SK-N-MC (cell line): ENCODE measurements at regions not wholly inside any gene's neighbourhood (a gene's known extent, or its start where the extent isn't known, plus 50 kb on each side); places are given as distances from the start of the nearest gene placed in this dataset.

Experiments
- DNase-seq: peaks from one replicate; pipeline ENCODE4 v3.0.0-alpha.2; 2011; ENCODE audit warnings: low read depth, low spot score
- H3K27ac ChIP-seq: fragments of 200-600 bp; sonication (generic); 2 replicates; pipeline ENCODE4 v1.5.1; 2016; ENCODE audit warnings: mixed run types
- H3K36me3 ChIP-seq: fragments of 200-600 bp; sonication (generic); 2 replicates; pipeline ENCODE4 v1.6.1; 2017; ENCODE audit warnings: antibody characterized with exemption, low read length, mixed read lengths; ENCODE audit not compliant: insufficient read depth
- H3K4me3 ChIP-seq: fragments of 200-600 bp; sonication (generic); 2 replicates; pipeline ENCODE4 v1.5.1; 2016
- H3K9ac ChIP-seq: fragments of 200-600 bp; sonication (generic); 2 replicates; pipeline ENCODE4 v1.8.0; 2017; ENCODE audit warnings: mixed run types, mixed read lengths; ENCODE audit not compliant: insufficient read length
- H3K9me3 ChIP-seq: fragments of 200-600 bp; sonication (generic); 2 replicates; pipeline ENCODE4 v1.6.1; 2017; ENCODE audit warnings: low read depth, mild to moderate bottlenecking, antibody characterized with exemption, low read length, moderate library complexity, mixed read lengths
- EZH2 ChIP-seq: fragments of 200-600 bp; sonication (generic); IDR thresholded peaks from one replicate; pipeline ENCODE4 v1.6.1; 2017; ENCODE audit warnings: antibody characterized with exemption
- FOXP2 ChIP-seq: optimal IDR thresholded peaks from 2 replicates; pipeline ENCODE3; 2011; ENCODE audit warnings: mild to moderate bottlenecking, moderate library complexity; ENCODE audit not compliant: insufficient read depth; ENCODE audit errors: extremely low read length, control extremely low read depth
- POLR2AphosphoS5 ChIP-seq: IDR thresholded peaks from 2 replicates; pipeline ENCODE4 v1.6.1; 2012; ENCODE audit warnings: mild to moderate bottlenecking, low read depth, low read length, borderline replicate concordance

DNA sequence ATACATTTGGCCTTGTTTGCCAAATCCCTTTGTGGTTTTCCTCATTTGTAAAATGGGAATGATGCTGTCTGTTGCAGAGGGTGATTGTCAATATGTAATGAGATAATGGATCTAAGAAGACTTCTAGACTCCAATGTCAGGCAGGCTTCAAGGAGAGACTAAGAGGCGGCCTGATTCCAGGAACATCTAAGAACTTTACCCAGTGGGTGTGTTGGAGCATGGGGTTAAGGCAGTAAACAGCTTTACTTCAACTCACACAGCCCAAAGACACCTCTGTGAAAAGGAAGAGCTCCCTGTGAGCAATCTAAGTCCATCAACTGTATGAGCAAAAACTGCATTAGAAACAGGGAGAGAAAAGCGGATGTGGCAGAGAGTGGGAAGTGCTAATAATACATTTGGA, 560.6 kb downstream of the PDCD6IP start:
- H3K4me3 ChIP-seq, result no peak overlapping the region
- TF ChIP-seq EZH2 (no peak), POLR2AphosphoS5 (no peak), FOXP2 (no peak)

DNA sequence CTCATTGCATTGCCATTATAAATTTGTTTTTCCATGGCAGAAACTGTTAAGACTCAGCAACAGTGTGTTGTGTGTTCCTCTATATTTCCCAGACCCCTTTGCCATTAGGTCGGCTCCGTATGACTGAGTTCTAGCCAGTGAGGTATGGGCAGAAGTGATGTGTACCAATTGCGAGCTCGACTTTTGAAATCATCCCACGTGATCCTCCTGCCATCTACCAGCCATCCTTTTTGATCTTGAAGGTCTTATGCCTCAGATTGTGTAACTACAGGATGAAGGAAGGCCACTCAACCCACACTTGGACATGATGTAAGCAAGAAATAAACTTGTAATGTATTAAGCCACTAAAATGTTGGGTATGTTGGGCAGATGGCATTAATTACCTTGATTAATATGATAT, 562.3 kb downstream of the PDCD6IP start:
- DNase-seq, result no peak
- Histone ChIP-seq H3K27ac (no peak overlapping the region), H3K9ac (no peak overlapping the region), H3K4me3 (no peak overlapping the region), H3K36me3 (no peaks in the 10 kb centered on the region), H3K9me3 (no peaks in the 10 kb centered on the region)
- TF ChIP-seq FOXP2 (no peak), POLR2AphosphoS5 (no peak), EZH2 (no peak)

More for the DNA sequence above, 560.6 kb downstream of the PDCD6IP start:
- DNase-seq, result no peak
- no peak overlapping the region for H3K27ac ChIP-seq
- no peaks in the 10 kb centered on the region for H3K36me3 ChIP-seq
- H3K9ac ChIP-seq, result no peak overlapping the region
- no peaks in the 10 kb centered on the region for H3K9me3 ChIP-seq

DNA sequence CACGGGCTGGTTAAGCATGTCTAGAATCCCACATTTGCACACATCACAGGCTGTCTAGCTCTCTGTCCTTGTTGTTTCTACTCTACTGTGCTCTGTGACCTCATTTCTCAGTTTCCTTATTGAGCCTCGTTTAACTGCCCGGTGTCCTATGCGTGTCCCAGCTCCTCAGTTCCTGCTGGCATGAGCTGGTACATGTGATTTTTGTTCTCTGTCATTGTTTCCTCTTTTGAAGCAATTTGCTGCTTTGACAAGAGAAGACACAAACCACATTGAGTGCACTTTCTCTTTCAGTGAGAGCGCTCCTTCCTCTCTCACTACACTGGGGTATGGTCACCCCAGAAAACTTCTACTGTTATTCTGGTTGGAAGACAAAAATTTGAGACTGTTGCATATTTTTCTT, 563.5 kb downstream of the PDCD6IP start:
- Histone ChIP-seq H3K36me3 (no peaks in the 10 kb centered on the region), H3K27ac (no peak overlapping the region), H3K9ac (no peak overlapping the region), H3K9me3 (no peaks in the 10 kb centered on the region), H3K4me3 (no peak overlapping the region)
- TF ChIP-seq EZH2 (no peak), POLR2AphosphoS5 (no peak), FOXP2 (no peak)
- no peak for DNase-seq

DNA sequence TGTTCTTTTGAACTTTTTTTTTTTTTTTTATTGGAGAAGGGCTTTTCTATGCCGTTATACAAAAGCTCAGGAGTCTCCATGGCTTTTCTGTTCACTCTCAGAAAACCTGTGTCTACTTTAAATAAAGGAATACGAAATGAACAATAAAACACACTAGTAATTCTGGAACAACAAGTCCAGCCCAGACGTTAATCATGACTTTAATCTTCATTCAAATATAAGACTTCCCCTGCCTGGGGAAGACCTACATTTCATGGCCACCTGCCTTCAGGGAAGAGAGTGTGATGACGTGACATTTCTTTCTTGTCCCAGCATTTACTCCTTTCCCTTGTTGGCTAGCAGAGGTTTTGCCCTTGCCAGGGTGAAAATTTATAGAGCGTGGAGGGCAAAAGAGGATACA, 564.5 kb downstream of the PDCD6IP start:
- Histone ChIP-seq H3K4me3 (no peak overlapping the region), H3K27ac (no peak overlapping the region)

DNA sequence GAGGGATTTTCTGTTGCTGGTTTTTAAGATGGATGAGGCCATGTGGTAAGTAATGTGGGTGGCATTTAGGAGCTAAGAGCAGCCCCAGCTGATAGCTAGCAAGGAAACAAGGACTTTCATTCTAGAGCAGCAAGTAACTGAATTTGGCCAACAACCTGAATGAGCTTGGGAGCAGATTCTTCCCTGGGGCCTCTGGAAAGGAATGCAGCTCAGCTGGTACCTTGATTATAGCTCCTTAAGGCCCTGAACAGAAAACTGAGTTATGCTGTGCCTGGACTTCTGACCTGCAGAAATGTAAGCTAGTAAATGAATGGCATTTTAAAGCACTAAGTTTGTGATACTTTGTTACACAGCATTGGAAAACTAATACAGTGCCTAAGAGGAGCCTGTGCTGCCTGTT, 565.5 kb downstream of the PDCD6IP start:
- Histone ChIP-seq H3K27ac (no peak overlapping the region), H3K36me3 (no peaks in the 10 kb centered on the region), H3K9ac (no peak overlapping the region), H3K9me3 (no peaks in the 10 kb centered on the region), H3K4me3 (no peak overlapping the region)
- no peak for DNase-seq
- TF ChIP-seq EZH2, result no peak

More for the DNA sequence above, 564.5 kb downstream of the PDCD6IP start:
- Histone ChIP-seq H3K9me3 (no peaks in the 10 kb centered on the region), H3K36me3 (no peaks in the 10 kb centered on the region), H3K9ac (no peak overlapping the region)
- DNase-seq, result no peak
- no peak for TF ChIP-seq POLR2AphosphoS5
- no peak for TF ChIP-seq FOXP2
- TF ChIP-seq EZH2, result no peak

DNA sequence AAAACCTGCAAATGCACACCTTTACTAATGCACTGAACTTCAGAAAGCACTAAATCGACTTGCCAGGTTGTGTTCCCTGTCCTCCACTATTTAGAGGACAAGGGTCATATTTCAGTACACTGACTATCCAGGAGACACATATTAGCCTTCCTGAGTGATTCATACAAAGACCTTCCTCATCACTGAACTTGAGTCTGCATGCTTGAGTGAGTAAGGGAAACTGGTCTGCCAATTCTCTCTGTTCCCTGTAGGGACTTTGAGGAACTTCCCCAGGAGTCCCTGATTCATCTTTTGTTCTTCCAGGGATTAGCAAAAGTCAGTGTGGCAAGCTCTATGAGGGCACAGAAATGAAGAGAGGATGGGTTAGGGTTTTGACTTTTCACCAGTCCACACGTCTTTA, 565.9 kb downstream of the PDCD6IP start:
- Histone ChIP-seq H3K36me3 (no peaks in the 10 kb centered on the region), H3K27ac (no peak overlapping the region), H3K9ac (no peak overlapping the region), H3K9me3 (no peaks in the 10 kb centered on the region), H3K4me3 (no peak overlapping the region)
- no peak for TF ChIP-seq POLR2AphosphoS5
- TF ChIP-seq FOXP2, result no peak
- no peak for TF ChIP-seq EZH2
- no peak for DNase-seq

DNA sequence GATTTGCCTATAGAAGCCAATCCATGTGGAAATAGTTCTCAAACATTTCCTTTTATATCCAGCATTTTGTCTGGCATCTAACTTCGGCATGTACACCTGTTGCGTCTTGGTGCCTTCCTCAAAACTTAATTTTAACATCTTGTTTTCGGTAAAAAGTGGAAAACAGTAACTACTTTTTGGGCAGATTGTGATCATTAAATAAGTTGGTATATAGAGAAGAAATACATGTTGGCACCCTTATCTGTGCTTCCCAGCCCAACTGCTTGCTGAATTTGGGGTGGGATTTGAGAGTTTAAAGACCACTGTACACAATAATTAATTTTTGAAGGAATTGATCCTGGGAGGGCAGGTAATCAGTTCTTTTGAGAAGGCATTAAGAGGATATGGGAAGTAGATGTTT, 566.8 kb downstream of the PDCD6IP start:
- TF ChIP-seq FOXP2, result no peak
- TF ChIP-seq POLR2AphosphoS5, result no peak
- no peak for TF ChIP-seq EZH2
- Histone ChIP-seq H3K9me3 (no peaks in the 10 kb centered on the region), H3K9ac (no peak overlapping the region), H3K36me3 (no peaks in the 10 kb centered on the region), H3K4me3 (no peak overlapping the region), H3K27ac (no peak overlapping the region)
- no peak for DNase-seq

DNA sequence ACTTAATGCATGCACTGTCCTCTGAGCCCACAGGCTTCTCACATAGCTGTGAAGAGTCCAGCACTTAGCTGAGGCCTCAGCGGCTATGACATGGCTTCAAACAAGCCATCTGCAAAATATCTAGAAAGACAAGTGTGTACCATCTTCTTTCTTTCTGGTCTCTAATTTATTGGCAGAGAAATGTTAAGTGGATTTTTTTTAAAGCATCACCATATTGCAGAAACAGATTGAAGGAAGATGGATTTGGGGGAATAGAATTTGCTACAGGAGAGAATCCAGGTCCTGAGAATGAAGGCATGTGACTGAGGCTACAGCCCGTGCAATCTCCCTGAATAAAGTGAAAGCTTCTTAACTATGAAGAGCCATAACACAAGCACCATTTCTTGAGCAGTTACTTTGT, 567.3 kb downstream of the PDCD6IP start:
- no peak overlapping the region for H3K4me3 ChIP-seq
- no peak overlapping the region for H3K9ac ChIP-seq
- no peaks in the 10 kb centered on the region for H3K9me3 ChIP-seq
- no peak overlapping the region for H3K27ac ChIP-seq
- DNase-seq, result no peak
- TF ChIP-seq EZH2 (no peak), POLR2AphosphoS5 (no peak), FOXP2 (no peak)
- no peaks in the 10 kb centered on the region for H3K36me3 ChIP-seq

DNA sequence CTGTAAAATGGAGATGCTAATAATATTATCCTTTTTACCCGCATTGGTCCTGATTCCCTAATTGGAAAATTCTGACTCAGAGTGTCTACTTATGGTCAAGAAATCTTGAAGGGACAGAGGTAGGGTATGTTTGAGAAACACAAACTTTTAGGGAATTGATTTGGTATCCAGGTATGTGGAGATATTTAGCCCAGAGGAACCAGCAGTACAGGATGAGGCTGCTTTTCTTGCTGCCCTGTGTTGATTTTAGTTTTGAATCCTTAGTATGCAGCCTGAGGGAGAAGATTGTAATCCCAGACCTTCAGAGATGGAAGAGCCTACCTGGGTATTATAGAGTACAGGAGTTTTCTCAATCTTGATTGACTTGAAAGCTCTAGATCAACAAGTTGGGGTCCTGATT, 569.1 kb downstream of the PDCD6IP start:
- Histone ChIP-seq H3K9ac (no peak overlapping the region), H3K36me3 (no peaks in the 10 kb centered on the region), H3K4me3 (no peak overlapping the region), H3K9me3 (no peaks in the 10 kb centered on the region), H3K27ac (no peak overlapping the region)
- DNase-seq, result no peak
- TF ChIP-seq FOXP2 (no peak), POLR2AphosphoS5 (no peak), EZH2 (no peak)
